DND-41 (cell line): ENCODE measurements at regions not wholly inside any gene's neighbourhood (a gene's known extent, or its start where the extent isn't known, plus 50 kb on each side); places are given as distances from the start of the nearest gene placed in this dataset.

Experiments
- EZH2 ChIP-seq: IDR thresholded peaks from 3 replicates; pipeline ENCODE4 v1.6.1; 2012; ENCODE audit warnings: borderline replicate concordance, low read depth, mild to moderate bottlenecking, moderate library complexity, low read length, inconsistent platforms; ENCODE audit not compliant: severe bottlenecking
- TF ChIP-seq, protein P1 (sequence below): IDR thresholded peaks from 2 replicates; pipeline ENCODE4 v1.5.1; 2012; ENCODE audit warnings: borderline replicate concordance, low read length, moderate library complexity, mild to moderate bottlenecking; ENCODE audit not compliant: poor library complexity, severe bottlenecking; ENCODE audit errors: extremely low read depth

DNA sequence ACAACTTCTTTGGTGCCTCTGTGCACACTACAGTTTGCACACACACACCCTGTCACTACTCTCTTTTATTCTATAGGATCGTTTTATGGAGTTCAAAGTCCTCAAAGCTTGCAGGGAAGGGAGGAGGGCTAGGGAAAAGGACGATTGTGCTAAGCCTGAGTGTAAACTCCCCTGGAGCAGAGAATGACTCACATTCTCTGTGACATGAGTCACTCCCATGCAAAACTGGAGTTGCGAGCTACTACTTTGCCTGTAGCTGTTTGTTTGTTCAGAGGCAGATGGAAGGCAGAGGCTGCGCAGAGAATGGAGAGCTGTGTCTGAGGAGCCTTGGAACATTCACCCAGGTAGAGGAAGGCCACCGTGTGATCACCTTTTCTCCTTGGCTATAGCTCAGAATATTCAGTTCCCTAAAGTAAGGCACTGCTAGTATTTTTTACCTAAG lies 80.5 kb upstream of the MBNL2 start:
- TF ChIP-seq, protein P1, sequence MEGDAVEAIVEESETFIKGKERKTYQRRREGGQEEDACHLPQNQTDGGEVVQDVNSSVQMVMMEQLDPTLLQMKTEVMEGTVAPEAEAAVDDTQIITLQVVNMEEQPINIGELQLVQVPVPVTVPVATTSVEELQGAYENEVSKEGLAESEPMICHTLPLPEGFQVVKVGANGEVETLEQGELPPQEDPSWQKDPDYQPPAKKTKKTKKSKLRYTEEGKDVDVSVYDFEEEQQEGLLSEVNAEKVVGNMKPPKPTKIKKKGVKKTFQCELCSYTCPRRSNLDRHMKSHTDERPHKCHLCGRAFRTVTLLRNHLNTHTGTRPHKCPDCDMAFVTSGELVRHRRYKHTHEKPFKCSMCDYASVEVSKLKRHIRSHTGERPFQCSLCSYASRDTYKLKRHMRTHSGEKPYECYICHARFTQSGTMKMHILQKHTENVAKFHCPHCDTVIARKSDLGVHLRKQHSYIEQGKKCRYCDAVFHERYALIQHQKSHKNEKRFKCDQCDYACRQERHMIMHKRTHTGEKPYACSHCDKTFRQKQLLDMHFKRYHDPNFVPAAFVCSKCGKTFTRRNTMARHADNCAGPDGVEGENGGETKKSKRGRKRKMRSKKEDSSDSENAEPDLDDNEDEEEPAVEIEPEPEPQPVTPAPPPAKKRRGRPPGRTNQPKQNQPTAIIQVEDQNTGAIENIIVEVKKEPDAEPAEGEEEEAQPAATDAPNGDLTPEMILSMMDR, result no peak
- no peak for TF ChIP-seq EZH2
